ENCODE measurements at regions not wholly inside any gene's neighbourhood (a gene's known extent, or its start where the extent isn't known, plus 50 kb on each side); places are given as distances from the start of the nearest gene placed in this dataset.

GRCh38 chr1:95657248-95657647 lies 423.2 kb downstream of the RWDD3 start:
- Mint-ChIP-seq H3K27ac (no peak overlapping the region), H3K27me3 (ENCODE audit: low read depth in 3 of 3) (peaks cover 0 to 1% (median 0%) of the 10 kb centered on the region in 3 donors), H3K9me3 (peaks cover 0 to 9% (median 6%) of the 10 kb centered on the region in 7 donors), H3K4me3 (no peak overlapping the region), H3K36me3 (no peaks in the 10 kb centered on the region), H3K4me1 (no peaks in the 10 kb centered on the region)
- DNase-seq, result no peak
- Histone ChIP-seq H3K9ac (ENCODE audit: insufficient read depth, low read length, poor library complexity, severe bottlenecking) (no peak overlapping the region), H2AFZ (ENCODE audit: insufficient read depth, low read depth, low read length, poor library complexity, severe bottlenecking) (no peak overlapping the region), H3K4me3 (replicated peaks in 1 of 3; ENCODE audit: low read depth in 2 of 3, low read length in 3 of 3) (no peak overlapping the region), H3K79me2 (ENCODE audit: insufficient read depth, low read length) (no peaks in the 10 kb centered on the region), H3K27ac (ENCODE audit: low read depth in 1 of 2, low read length in 2 of 2) (no peak overlapping the region), H3K4me1 (ENCODE audit: control insufficient read depth in 1 of 2, insufficient read depth in 2 of 2, low read length in 2 of 2) (no peaks in the 10 kb centered on the region), H3K4me2 (replicated peaks; ENCODE audit: extremely low read depth, low read length, poor library complexity, severe bottlenecking) (no peak overlapping the region), H4K20me1 (ENCODE audit: insufficient read depth, low read length) (no peaks in the 10 kb centered on the region), H3K9me3 (replicated peaks in 1 of 2; ENCODE audit: control insufficient read depth in 1 of 2, insufficient read depth in 1 of 2, low read length in 2 of 2) (peaks cover 6 to 12% of the 10 kb centered on the region in 2 donors), H3K27me3 (ENCODE audit: control insufficient read depth in 2 of 2, insufficient read depth in 2 of 2, low read length in 2 of 2) (no peaks in the 10 kb centered on the region), H3K36me3 (replicated peaks in 1 of 2; ENCODE audit: control insufficient read depth in 1 of 2, insufficient read depth in 2 of 2, low read length in 2 of 2) (no peaks in the 10 kb centered on the region)
- WGBS (ENCODE audit: insufficient coverage), result 85% methylated on average over 3 of the region's 4 CpGs
- TF ChIP-seq CTCF (IDR thresholded peaks at IDR 0.05), result no peak
- intact Hi-C loops (cut with micrococcal nuclease), result no loop called here

DNA sequence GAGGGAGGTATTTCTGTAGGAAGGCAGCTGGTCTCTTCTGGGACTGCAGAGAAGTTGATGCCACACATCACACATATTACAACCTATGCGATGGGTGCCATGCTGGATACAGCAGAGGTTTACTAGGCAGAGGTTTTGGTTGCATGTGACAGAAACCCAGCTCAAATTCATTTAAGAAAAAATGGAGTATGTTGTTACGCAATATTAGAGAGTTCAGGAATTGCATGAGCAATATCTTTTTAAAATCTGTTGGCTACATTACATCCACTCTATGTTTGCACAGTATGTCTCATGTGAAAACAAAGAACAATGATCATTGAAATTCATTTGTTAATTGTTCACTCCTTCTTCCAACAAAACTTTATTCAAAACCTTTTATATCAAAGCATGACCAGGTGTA lies 425.2 kb downstream of the RWDD3 start:
- Histone ChIP-seq H3K9me3 (replicated peaks in 1 of 2; ENCODE audit: control insufficient read depth in 1 of 2, insufficient read depth in 1 of 2, low read length in 2 of 2) (peaks cover 12 to 20% of the 10 kb centered on the region in 2 donors), H3K79me2 (ENCODE audit: insufficient read depth, low read length) (no peaks in the 10 kb centered on the region), H4K20me1 (ENCODE audit: insufficient read depth, low read length) (no peaks in the 10 kb centered on the region), H3K36me3 (replicated peaks in 1 of 2; ENCODE audit: control insufficient read depth in 1 of 2, insufficient read depth in 2 of 2, low read length in 2 of 2) (no peaks in the 10 kb centered on the region), H2AFZ (ENCODE audit: insufficient read depth, low read depth, low read length, poor library complexity, severe bottlenecking) (no peak overlapping the region), H3K27me3 (ENCODE audit: control insufficient read depth in 2 of 2, insufficient read depth in 2 of 2, low read length in 2 of 2) (no peaks in the 10 kb centered on the region), H3K4me2 (replicated peaks; ENCODE audit: extremely low read depth, low read length, poor library complexity, severe bottlenecking) (no peak overlapping the region), H3K9ac (ENCODE audit: insufficient read depth, low read length, poor library complexity, severe bottlenecking) (no peak overlapping the region), H3K4me3 (replicated peaks in 1 of 3; ENCODE audit: low read depth in 2 of 3, low read length in 3 of 3) (no peak overlapping the region), H3K4me1 (ENCODE audit: control insufficient read depth in 1 of 2, insufficient read depth in 2 of 2, low read length in 2 of 2) (no peaks in the 10 kb centered on the region), H3K27ac (ENCODE audit: low read depth in 1 of 2, low read length in 2 of 2) (no peak overlapping the region)
- DNase-seq, result no peak
- no peak for TF ChIP-seq CTCF (IDR thresholded peaks at IDR 0.05)
- intact Hi-C loops (cut with micrococcal nuclease), result no loop called here
- no CpG with 5 or more reads among the region's 2 CpGs for WGBS (ENCODE audit: insufficient coverage)
- H3K27ac Mint-ChIP-seq, result no peak overlapping the region
- no peaks in the 10 kb centered on the region for H3K36me3 Mint-ChIP-seq
- no peaks in the 10 kb centered on the region for H3K4me1 Mint-ChIP-seq
- H3K27me3 Mint-ChIP-seq (ENCODE audit: low read depth in 3 of 3), result peaks cover 0 to 1% (median 0%) of the 10 kb centered on the region in 3 donors
- no peak overlapping the region for H3K4me3 Mint-ChIP-seq
- peaks cover 7 to 15% (median 14%) of the 10 kb centered on the region in 7 donors for H3K9me3 Mint-ChIP-seq

Measured in CD14-positive monocyte (primary cell).